Left lobe of liver (tissue), 2 donors: ENCODE measurements at regions not wholly inside any gene's neighbourhood (a gene's known extent, or its start where the extent isn't known, plus 50 kb on each side); places are given as distances from the start of the nearest gene placed in this dataset.
A peak's percentile ranks its signal among the peaks of the same experiment; 100 is the strongest.

Source experiments
- ATAC-seq: fragments of 200-7000 bp; cut with Tn5 transposase; one replicate; pipeline ENCODE4 v1.9.1; 2020; ENCODE audit warnings: mild to moderate bottlenecking, moderate library complexity
- DNase-seq: peaks from one replicate; pipeline ENCODE4 v3.0.0-alpha.2; 2020; ENCODE audit warnings: low spot score
- donor health status: DM: no; HTN: no; CAD: no; lungs with moderate emphysema.
- donor health status: DM: no; HTN: yes; CAD: no.

DNA sequence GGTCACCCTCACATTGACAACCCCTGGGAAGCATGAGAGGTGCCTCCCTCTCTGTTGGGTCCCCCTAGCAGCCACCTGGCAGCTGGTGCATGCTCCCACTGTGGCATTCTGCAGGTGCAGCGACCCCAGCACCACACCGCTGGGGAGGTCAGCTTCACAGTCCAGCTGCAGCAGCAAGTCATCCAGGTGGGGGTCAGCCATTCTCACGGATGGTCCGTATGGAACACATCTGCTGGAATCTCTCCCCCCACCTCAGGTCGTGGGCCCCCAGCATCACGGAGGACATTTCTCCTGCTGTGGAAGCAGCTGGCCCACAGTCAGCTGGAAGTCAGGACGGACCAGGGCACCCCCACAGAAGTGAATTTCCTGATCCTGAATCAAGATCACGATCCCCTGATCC lies 201.3 kb downstream of the COG6 start:
- no peak for DNase-seq
- ATAC-seq = no peak

DNA sequence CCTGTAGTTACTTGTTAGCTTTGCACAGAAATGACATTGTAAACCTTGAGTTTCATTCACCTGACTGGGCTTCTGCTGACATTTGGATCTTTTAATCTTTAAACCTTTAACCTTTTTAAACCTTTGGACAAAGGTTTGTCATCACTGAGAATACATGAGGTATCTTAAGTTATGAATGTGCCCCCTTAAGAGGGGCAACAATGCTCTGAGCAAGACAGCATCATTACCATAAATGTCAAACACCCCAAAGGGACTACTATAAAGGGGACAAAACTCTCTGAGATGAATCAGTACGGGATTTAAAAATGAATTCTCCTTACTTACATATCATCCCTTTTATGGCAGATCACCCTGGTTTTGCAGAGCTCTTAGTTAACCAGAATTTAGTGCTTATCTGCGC lies 203.3 kb downstream of the COG6 start:
- no peak for DNase-seq
- no peak for ATAC-seq

DNA sequence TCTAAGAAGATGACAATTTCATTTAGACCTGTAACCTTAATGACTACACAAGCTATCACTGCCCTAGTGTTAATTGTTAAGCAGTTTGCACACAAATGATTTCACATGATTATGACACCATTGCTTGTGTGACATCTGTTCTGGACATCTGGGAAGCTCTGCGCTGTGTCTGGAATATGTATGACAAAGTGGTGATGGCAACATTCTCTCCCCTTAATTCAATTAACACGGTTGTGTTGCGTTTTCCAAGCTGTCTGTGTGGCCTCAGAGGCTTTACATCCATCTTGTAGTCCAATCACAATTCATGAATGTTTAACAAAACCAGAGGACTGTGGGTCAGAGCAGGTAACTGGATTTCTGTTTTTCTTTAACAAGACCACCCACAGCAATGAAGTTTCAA lies 204.4 kb downstream of the COG6 start:
- no peak for DNase-seq
- no peak for ATAC-seq

DNA sequence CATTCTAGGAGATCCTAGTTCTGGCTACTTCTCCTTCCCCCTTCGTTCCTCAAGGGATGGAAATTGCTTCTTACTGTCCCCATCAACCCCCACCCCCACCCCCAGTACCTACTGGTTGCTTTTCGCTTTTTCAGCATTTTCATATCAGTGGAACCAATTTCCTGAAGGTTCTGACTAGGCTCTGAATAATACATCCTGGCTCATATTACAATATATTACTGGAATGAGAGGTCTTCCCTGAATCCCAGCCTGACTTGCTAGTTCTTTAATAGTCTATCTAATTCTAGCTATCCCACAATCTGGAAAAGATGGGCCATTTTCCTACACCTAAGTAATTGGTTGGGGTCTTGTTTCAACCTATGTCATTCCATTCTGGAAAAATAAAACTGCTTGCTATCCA lies 207.4 kb downstream of the COG6 start:
- ATAC-seq = no peak
- DNase-seq = no peak

DNA sequence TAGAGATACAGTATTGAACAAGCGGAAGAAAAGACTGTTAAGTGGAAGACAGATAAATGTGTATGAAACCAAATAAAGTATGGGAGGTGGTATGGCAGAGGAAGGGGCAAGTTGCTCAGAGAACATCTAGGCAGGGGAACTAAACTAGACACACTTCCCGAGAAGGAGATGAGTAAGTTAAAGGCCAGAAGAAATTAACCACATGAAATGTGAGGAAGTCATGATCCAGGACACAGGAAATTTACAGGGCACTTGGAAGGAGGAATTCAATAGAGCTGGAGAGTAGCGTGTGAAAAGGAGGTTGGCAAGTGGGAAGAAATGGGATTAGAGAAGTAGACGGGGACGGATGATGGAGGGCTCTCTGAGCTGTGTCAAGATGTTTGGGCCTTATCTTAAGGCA lies 208.8 kb downstream of the COG6 start:
- ATAC-seq (no peak), DNase-seq (no peak)

DNA sequence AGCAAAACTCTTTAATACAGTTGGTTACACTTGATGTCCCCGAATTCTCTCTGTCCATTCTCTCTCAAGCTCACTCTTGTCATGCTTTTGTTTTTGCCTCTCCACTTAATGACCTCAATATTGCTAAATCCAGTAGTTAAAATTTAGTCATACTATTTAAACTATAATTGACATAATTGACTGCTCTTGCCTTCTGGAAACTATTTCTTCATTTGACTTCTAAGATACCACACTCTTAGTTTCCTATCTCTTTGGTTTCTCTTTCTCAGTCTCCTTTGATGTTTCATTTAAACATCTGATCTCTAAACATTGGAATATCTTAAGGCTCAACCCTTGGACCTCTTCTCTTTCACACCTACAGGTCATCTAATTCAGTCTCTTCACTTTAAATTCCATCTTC lies 211.3 kb downstream of the COG6 start:
- no peak for ATAC-seq
- DNase-seq = no peak

DNA sequence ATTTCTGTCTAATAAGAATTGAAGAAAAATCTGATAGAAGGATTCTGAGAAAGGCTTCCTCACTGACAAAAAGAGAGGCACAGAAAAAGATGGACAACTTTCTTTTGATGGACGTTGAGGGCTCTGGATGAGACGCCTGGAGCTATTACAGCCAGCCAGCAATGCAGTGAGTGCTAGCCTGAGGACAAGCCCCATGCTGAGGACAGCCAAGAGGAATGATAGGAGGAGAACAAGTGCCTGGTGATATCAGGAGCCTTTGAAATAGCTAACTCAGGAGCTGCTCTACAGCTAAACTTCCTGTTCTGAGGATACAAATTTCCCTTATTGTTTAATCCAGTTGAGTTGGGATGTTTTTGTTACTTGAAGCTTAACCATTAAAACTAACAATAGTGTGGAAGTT lies 212.3 kb downstream of the COG6 start:
- no peak for DNase-seq
- no peak for ATAC-seq

DNA sequence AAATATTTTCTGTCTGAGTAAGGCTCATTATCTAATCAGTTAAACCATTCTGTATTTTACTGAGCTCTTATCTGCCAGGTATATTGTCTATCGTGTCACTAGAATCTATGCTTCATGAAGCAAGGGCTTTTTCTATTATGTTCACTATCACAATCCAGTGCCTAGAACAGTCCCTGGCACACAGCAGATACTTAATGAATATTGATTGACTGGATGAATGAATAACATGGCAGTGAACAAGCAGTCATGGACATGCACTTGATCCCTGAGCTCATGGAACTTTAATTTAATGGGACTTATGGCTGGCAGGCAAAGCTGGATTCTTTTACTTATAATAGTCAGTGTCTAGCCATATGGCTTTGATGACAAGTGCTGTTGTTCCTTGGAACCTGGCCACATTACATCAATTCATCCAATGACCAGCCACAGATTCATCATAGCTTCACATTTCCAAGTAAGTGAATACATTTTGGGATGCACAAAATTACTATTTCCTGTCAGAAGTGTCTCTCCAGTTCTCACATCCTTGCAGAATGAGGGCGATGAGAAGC lies 214.8 kb downstream of the COG6 start:
- ATAC-seq (no peak), DNase-seq (no peak)

DNA sequence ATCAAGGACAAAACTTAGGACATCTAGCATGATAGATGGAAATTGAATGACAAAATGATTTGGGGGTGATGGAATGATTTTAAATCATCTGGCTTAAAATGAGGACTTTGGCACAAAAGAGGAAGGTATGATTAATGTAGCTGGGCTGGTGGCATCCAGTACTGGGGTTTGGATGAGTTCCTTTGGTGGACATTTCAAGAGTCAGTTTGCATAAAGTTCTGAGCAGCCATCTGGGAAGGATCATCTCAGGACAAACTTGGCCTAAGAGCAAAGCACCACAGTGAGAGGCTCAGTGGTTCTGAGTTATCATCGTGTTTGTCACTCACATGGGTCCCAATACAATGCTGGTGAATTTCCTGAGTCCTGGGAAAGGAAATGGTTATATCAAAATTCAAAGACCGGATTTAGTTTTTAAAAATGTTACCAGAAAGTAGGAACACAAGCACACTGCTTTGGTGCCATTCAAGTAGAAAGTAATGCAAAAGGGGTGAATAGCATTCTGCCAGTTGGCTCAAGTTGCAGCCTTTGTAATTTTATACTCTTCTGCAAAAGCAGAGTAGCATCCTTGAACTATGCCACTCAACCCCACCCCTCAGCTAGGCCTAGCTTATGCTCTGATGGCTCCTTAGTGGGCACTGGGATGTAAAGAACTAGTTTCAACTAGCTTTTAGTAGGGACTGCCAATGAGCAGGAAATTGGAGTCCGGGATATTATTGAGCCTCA lies 219.0 kb downstream of the COG6 start:
- DNase-seq (no peak), ATAC-seq (peak; percentile 47)

DNA sequence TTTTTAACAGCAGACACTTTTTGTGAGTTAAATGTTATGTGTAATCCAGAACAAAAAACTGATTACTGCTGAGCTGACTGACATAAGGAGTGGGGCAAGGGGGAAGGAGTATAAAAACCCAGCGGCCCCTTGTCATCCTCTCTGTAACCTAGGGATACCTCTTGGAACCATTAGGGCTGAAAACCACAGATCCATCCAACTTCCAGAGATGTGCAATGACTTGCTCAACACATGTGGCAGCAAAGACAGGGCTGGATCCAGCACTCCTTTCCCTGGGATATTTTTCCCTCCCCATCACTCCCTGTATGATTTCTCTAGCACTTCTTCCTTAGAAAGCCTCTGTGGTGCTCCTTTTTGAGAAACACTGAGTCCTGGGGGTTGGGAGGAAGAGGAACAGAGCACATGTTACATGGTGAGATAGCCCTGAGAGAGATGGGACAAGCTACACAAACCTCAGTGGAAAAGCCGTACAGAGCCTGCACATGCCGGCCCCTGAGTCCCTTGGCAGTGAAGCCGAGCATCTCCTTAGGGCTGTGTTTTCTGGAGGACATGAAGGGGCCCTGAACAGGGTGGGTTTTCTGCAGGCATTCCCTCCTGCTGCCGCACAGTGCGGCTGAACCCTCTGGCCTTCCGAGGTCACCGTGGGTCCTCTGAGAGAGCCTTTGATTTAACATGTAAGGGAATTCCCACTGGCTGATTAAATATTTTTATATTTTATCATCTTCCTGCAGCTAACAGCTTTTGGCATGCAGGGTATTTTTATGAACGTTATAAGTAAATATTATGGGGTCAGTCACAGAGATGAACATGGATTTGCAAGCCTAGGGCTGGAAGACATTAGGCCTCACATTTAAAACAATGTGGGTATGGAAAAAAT lies 219.9 kb downstream of the COG6 start:
- no peak for DNase-seq
- peak; percentile 21 for ATAC-seq

DNA sequence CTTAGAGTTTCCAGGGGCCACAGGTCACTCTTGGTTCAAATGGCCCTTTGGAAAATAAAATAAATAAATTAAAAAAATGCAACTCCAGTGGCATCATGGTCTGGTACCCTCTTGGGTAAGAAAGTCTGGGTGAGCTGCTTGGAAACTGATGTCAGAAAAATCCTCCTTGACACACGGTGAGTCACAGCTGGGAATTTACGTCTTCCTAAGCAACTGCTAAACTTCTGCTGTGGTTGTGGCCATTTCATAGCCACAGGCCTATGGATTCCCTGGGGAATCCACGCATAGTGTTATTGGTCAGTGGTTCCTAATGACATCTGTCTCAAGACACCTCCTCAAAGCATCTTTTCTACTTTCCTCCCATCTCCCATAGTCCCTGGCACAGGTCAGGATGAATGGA lies 220.8 kb downstream of the COG6 start:
- DNase-seq (no peak), ATAC-seq (no peak)

DNA sequence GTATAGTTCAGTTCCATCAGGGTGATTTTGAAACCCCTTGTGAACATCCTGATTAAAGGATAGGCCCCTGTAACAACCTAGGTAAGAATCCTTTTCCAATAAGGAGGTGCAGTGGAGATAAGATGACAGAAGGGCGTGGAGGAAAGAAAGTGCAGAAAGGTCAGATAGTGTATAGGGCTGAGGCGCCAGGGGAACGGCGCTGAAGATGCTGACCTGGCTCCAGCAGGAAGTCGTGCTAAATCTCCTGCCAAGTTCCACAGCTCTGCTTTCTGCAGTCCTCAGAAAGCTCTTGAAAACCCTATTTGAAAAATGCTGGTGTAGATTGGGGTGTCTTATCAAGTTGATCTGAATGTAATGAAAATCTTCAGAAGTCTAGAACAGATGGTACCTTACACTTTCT lies 221.7 kb downstream of the COG6 start:
- peak; percentile 33 for ATAC-seq
- DNase-seq = no peak

DNA sequence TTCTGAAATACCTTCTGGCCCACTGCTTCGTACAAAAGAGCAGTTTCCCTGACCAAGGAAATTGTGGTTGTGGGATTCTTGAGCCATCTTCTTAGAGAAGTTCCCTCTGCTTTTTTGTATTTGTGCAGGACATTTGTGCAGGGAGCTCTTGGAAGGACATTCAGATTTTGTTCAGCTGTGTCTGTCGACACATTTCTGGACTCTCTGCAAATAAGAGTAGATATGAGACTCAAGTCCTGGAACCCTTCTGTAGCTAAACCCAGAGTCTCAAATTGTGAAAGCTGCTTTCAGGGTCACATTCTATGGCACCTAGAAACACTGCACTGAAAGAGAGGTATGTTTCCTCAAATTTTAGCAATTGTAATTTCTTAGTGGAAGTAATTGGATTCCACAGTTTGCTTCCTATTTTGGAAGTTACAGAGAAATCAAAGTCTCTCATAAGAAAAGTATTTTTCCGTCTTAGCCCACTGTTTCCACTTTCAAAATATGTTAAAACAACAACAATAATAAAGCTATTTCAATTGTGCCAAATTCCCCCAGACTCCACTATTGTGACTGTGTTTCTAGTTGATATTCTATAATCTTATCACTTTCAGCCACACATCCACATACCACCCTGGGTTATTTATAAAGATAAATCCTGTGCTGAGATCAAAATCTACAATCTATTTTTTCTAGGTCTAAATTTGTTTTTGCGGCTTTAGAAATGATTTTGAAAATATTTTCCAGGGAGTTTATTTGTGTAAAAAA lies 224.0 kb downstream of the COG6 start:
- ATAC-seq (no peak), DNase-seq (no peak)

DNA sequence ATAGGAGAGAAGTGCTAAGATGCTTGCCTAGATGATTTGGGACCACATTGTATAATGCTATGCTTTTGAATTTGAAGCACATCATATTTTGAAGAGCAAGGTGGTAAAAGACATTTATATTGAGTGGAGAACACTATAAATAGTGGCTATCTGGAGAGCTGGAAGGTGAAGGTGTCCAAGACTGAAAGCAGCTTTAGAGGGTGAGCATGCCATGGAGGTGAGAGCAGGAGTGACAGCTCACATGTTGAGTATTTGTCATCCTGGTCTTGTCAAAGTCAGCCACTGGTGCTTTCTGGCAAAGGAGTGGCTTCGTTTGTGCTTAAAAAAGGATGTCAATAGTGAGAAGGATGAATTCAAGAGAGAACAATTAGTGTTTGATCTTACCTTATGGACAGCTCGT lies 225.9 kb downstream of the COG6 start:
- no peak for ATAC-seq
- no peak for DNase-seq

DNA sequence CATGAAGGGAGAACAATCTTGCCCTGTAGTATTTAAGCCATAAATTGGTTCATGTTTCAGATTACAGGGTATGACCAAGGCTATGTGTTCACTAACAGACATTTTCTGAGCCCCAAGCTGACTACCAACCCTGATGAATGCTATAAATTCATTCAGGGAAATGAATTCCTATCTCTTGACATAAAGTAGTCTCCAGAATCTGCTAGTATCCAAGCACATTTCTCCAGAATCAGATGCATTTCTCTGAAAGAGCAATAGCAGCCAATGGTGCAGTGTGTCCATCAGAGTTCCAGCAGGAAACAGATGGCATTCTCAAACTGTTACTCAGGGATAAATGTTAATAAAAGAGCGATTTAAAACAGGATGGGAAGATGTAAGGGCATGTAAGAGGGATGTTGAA lies 226.4 kb downstream of the COG6 start:
- ATAC-seq = no peak
- no peak for DNase-seq

DNA sequence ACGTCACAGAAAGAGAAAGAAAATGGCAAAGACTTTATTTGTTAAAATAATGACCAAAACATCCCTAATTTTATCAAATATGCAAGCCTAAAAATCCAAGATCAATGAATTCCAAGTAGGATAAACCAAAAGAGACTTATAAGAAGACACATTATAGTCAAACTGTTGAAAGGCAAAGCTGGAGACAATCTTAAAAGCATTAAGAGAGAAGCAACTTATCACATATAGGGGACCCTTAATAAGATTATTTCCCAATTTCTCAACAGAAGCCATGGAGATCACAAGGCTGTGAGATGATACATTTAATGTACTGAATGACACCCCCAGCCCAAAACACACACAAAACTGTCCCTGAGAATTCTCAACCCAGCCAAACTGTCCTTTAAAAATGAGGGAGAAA lies 228.7 kb downstream of the COG6 start:
- ATAC-seq (no peak), DNase-seq (no peak)

DNA sequence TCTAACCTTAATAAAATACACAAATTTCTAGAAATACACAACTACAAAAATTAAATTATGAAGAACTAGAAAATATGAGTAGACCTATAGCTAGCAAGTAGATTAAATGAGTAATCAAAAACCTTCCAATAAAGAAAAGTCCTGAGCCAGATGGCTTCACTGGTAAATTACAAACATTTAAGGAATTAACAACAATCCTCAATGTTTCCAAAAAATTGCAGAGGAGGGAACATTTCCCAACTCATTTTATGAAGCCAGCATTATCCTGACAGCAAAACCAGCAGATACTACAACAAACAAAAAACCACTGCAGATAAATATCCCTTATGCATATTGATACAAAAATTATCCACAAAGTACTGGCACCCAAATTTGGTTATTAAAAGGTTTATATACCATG lies 230.9 kb downstream of the COG6 start:
- no peak for DNase-seq

DNA sequence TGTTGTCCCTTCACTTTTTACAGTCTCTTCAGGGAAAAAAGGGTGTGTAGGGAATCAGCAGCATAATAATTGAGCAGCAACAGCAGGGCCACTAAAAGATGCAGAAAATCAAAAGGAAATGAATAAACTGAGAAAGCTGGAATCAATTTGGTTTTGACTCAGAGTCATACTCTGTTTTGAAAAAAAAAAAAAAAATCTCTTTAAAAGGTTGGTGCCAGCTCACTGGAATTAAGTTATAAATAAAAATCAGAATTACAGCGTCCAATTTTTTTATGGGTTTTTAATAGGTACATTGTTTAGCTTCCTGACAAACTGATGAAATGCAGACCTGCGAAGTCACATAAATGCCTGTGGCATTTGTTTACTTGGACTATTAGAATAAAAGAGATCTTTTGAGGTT lies 231.9 kb downstream of the COG6 start:
- ATAC-seq (no peak), DNase-seq (no peak)

More for the DNA sequence above, 230.9 kb downstream of the COG6 start:
- ATAC-seq = no peak

DNA sequence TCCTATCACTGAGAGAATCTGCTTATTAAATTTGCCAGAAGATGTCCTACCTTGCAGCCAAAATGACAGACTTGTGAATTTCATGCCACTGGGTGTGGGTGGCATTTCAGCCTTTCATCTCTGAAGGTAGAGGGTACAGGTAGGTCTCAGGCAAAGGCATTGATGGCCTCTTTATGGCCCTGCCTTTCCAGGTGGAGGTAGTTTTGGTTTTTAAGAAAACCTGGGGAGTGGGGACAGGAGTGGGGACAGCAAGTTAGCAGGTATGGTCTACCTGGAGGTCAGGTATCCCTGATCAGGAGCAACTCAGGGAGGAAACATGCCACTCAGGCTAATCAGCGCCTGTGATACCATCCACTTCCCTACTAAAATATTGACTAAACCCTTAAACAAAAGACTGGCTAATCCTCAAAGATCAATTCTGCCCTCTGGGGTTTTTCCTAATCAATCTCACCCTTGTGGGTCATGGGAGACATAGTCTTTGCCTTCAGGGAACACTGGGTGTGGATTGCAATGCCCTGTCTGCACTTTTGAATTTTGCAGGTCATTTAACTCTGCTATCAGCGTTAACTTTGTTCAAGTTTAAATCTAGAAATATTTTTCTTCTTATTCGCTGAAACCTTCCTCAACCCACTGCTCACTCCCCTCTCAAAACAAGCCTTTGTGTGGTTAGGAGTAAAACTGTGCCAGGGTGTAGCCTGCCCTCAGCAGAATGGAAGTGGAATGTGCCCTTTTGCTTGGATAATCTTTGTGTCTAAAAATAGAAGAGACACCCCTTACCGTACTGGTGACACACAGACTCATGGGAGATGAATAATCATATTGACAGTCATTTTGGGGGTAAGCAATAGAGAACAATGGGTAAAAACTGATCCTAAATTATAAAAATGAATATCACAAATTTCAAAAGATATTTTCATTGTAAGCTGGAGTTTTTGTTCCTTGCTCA lies 233.7 kb downstream of the COG6 start:
- no peak for DNase-seq
- ATAC-seq = no peak

DNA sequence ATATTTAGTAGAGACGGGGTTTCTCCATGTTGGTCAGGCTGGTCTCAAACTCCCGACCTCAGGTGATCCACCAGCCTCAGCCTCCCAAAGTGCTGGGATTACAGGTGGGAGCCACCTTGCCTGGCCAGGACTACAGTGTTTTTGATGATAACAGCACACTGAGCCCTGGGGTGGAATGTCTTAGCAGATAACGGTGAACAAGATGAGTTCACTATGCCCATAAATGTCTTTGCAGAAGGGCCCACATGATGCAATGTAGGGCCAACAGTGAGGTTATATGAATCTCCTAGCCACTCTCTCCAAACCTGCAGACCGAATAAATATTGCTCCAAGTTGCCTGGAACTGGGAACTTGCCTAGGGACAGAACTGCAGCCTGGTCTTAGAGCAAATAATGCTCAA lies 235.1 kb downstream of the COG6 start:
- ATAC-seq = no peak
- DNase-seq = no peak
